Activated CD4-positive, alpha-beta T cell treated with anti-CD3 and anti-CD28 coated beads, Interleukin-2, amount 50 U/mL, for 1 hour (primary cell): ENCODE measurements at regions not wholly inside any gene's neighbourhood (a gene's known extent, or its start where the extent isn't known, plus 50 kb on each side); places are given as distances from the start of the nearest gene placed in this dataset.
"Not testable (repeated sequence)": the region's sequence is repeated elsewhere in the genome, so short reads cannot be mapped to it uniquely, and the experiment has no call there.

Experiments used
- DNase-seq: peaks from one replicate; pipeline ENCODE4 v3.0.0-alpha.2; 2020

DNA sequence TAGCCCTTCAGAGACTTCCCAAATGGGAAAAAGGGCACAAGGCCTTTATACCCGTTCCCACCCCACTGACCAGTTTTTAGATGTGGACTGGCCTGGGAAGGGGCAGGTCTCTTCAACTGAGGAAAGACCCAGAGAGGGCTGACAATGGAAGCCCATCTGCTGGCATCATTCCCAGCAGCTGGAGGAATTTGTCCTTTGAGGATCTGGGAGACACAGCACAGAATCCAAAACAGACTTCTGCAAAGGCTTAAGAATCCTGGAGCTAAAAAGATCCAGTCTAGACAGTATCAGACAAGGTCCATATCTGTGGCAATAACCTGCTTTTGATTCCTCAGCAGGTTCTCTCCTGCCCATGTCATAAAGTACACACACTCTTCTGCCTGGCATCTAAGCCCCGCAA is 329.2 kb downstream of the TMEM167A start:
- no peak for DNase-seq

DNA sequence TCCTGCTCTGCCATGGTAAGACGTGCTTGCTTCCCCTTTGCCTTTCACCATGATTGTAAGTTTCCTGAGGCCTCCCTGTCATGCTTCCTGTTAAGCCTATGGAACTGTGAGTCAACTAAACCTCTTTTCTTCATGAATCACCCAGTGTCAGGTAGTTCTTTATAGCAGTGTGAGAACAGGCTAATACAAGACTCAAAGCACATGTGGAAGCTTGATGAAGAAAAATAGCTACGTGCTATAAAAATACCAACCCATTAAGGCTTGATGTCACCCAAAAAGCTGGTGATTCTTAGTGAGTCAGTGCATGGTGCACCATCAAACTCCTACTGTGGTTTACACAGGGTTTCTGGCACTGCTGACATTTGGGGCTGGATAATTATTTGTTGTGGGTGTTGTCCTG is 332.2 kb downstream of the TMEM167A start:
- no peak for DNase-seq

DNA sequence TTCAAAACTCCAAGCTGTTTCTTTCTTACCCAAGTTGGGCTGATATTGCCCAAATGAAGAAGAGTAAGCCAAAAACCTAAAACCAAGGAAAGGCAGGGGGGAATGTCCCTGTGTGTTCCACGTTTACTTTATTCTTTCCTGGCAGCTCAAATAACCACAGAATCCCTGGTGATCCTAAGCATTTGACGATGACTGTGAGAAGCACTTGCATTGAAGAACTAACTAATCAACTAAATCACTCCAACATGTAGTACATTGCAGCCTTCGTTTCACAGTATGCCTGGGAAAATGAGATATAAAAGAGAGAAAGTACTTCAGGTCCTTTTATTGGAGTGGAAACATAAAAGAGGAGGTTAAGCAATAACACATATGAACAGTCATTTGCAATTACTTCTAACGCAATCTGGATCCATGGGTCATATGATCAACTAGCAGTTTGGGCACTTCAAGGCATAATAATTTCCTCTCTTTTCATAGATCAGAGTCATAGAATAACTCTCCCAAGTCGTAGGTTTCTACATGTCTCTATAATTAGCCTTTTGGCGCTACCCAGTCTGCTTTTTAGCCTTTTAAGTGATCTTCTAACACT is 338.4 kb downstream of the TMEM167A start:
- no peak for DNase-seq

- DNase-seq, result no peak
Observed at GRCh38 chr5:82735160-82735789, 341.9 kb downstream of the TMEM167A start.

DNA sequence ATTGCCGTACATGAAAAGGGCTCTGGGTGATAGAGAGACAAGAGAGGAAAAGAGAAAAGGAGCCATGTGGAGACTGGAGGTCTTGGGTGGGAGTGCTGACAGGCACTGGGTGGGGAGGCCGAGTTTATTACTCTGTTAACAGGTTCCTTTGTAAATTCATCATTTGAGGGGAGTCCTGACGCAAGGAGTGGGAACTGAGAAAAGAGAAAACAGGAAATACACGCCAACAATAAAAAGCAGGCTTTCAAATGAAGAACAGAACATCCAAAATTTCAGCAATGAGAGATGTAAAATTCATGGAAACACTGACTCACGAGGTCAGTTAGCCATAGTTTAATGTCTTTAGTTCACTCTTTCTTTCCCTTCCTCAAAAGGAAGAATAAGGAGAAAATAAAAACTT is 342.8 kb downstream of the TMEM167A start:
- DNase-seq, result no peak

DNA sequence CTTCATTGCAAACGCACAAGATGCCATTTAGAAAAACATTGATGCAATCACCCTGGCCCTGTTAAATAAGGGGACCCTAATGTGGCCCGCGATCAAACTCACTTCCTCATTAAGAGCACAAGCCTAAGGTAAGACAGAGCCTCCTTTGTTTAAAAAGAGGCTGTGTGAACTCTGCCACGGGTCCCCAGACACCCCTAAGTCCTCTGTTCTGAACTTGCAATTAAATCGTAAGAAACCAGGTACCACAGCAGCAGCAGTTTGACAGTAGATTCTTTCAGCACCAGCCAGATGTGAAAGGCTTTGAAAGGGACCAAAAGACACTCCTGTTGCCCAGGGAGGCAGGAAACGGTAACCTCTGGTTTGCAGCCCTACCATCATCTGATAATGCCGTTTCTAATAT is 346.3 kb downstream of the TMEM167A start:
- DNase-seq, result no peak

GRCh38 chr5:82728926-82729702 is 348.1 kb downstream of the TMEM167A start:
- DNase-seq, result no peak

DNA sequence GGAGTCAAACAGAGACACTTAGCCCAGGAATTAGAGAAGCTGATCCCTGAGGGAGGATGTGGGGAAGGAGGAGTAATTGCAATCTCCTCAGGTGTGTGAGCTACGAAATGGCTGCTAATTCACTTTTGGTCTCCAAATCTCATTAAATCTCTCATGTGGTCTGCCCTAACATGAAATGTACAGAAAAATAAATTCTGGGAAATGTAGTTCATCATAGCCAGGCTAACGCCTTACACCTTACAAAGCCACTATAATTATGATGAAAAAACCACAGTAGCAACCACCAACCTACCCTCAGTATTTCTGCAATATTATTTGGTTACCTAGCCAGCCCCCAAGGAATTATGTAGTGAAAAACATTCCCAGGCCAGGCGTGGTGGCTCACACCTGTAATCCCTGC is 354.0 kb downstream of the TMEM167A start:
- DNase-seq, result no peak

DNA sequence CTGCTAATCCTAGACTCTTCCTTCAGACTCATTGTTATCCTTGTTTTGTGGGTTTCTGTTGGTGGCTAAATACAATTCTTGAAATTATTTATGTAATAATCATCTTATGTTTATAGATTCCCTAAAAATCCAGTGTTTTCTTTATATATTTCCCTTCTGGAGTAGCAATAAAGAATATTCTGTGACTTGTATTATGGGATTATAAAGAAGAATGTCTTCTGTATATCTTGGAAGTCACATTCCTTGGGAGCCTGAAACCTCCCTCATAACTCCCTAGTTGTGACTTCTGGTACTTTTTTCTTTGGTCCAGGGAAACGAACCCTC is 356.1 kb downstream of the TMEM167A start:
- no peak for DNase-seq

DNA sequence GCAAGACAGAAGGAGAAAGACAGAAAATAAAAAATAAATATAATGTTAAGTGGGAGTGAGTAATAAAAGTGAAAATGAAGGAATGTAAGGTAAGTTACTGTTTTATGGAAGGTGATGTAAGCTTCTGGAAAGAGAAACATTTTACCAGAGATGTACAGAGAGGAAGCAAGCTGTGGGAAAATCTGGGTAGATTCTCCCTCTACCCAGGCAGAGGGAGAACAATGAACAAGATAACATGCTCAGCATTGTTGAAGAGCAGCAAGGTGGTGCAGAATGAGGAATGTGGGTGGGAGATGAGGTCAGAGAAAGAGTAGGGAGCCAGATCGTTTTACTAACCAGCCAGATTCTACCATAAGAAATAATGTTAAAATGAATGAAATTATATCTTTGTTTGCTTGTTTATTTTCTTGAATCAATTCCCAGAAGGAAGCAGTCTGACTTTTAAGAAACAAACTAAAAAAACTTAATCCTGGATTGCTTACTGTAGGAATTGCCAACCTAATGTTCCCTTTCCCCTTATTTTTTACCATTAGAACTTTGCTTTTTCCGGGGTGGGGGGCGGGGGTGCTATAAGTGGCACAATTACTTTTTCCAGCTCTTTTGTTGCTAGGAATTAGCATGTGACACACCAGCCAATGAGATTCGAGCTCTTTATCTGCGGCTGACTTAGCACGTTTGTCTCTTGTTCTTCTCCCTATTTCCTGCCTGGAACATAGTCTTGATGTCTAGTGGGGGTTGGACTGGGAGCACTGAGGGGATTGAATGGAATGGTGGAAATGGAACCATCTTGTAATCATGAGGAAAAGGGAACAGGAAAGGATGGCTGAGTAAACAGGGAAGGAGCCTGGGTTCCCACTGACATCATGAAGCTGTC is 356.7 kb downstream of the TMEM167A start:
- no peak for DNase-seq

DNA sequence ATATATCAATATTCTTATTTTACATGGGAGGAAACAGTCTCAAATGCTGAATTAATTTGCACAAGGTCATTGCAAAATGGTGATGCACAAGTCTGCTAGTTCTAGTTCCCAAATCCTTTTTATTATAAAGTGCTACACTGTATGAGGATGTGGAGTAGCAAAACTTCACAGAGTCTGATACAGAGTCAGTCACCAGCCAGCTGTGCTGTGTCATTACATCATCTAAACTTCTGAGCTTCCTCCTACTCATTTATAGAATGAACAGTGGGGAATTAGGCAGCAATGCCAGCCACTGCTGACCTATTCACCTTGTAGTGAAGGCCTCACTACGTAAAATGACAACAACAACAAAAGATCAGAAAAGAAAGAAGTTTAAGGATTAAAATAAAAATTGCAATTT is 357.8 kb downstream of the TMEM167A start:
- DNase-seq, result no peak

DNA sequence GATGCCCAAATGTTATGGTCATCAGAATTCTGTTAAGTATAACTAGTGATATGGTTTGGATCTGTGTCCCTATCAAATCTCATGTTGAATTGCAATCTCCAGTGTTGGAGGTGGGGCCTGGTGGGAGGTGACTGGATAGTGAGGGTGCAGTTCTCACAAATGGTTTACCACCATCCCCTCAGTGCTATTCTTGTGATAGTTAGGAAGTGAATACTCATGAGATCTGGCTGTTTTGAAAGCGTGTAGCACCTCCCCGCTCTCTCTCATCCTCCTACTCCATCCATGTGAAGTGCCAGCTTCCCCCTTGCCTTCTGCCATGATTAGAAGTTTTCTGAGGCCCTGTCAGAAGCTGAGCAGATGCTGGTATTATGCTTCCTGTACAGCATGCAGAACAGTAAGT is 359.5 kb downstream of the TMEM167A start:
- DNase-seq, result no peak

- DNase-seq, result not testable (repeated sequence)
Observed at GRCh38 chr5:82714732-82715131, 362.5 kb downstream of the TMEM167A start.

- no peak for DNase-seq
Observed at GRCh38 chr5:82713811-82714210, 363.4 kb downstream of the TMEM167A start.

DNA sequence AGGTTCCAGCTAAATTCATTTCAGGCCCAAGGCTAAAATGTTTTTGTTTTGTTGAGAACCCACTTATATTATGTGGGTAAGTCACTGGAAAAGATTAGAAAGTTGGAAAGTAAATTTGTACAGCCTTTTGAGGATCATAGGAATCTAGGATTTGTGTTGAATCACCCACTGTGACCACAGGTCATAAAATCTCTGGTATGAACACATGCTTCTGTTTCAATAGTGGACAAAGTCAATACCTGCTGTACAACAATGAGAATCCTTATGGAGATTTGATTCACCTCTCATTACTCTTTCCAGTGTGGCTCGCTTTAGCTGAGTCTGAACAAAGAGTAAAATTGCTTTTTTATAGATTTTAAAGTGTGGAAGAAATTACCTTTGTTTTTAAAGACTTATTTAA is 369.5 kb downstream of the TMEM167A start:
- no peak for DNase-seq

GRCh38 chr5:82704381-82704780 is 372.8 kb downstream of the TMEM167A start:
- no peak for DNase-seq

- DNase-seq, result no peak
Observed at GRCh38 chr5:82702046-82702445, 375.1 kb downstream of the TMEM167A start.

- no peak for DNase-seq
Observed at GRCh38 chr5:82699737-82700136, 377.5 kb downstream of the TMEM167A start.

DNA sequence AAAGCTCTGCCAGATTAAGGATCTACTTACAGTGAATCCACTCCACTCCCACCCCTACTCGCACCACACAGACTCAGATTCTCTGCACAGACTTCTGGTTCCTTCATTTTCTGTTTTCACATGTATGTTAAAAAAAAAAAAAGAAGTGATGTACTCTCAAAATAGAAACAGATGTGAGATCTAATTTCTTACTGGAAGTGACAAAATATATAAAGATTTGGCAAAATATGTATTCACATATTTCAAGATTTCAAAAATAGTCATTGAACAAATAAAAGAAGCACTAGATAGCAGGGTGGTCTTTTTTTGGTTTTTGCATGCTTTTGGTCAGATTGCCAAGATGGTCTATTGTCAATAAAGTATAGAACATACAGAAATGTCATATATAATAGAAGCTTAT is 379.2 kb downstream of the TMEM167A start:
- no peak for DNase-seq

- no peak for DNase-seq
Observed at GRCh38 chr5:82694711-82695285, 382.4 kb downstream of the TMEM167A start.

GRCh38 chr5:82692826-82693225 is 384.4 kb downstream of the TMEM167A start:
- DNase-seq, result no peak

DNA sequence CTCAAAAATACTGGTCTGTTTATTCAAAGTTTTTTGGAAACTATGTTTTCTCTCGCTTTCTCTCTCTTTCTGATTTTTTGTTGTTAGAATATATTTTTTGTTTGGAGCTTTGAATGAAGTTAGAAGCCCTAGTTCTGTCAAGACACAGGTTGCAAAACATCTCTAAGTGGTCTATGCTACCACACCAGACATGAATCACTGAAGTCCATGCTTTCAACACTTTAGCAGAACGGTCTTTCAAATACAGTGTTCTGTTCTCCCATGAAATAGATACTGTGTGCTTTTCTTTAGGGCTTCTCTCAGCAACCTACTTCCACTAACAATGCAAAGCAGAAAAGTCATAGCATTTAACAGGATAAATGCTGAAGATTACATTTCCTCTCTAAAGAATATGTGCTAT is 392.5 kb downstream of the TMEM167A start:
- DNase-seq, result no peak

DNA sequence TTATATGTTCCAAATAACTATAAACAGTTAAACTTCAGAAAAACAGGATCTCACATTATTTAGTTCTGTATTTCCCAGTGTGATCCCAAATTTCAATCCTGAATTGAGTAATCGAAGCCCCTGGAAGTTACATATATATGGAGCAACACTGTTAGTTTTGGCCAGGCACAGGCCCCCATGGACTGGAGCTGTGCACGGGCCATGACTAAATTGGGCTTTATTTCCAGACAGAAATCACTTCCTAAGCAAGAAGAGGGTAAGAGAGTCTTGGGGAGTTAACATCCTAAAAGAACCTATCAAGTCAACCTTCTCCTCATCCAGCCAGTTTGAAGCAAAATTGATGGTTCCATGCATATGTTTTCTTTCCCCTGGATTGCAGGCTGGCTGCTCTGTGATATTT is 393.0 kb downstream of the TMEM167A start:
- no peak for DNase-seq
